DMS114 treated with DMSO at 0.1 percent for 48 hours (cell line): ENCODE measurements at regions not wholly inside any gene's neighbourhood (a gene's known extent, or its start where the extent isn't known, plus 50 kb on each side); places are given as distances from the start of the nearest gene placed in this dataset.

Experiments
- DNase-seq: peaks from one replicate; lab custom pipeline; 2025; ENCODE audit not compliant: unreplicated experiment; lab: John Stamatoyannopoulos, UW

- DNase-seq: no peak
Measured at GRCh38 chr18:51908598-51908944, 431.4 kb upstream of the DCC start.

- DNase-seq: no peak
Measured at GRCh38 chr18:51911584-51911983, 428.4 kb upstream of the DCC start.

DNA sequence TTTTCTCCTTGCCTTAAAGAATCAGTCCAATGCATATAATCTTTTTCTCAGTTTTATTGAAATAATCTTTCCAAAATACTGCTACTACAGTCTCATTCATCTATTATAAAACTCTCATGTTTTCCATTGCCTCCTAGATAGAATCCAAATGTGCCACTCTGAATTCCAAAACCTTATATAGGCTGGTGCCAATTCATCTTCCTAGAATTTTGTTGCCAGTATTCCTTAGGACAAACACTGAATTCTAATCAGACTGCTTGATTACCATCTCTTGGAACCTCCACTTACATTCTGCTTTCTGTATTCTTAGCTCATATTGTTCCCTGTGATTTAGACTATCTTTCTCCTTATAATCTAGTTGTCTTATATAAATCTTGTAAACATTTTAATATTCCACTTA, 427.6 kb upstream of the DCC start:
- no peak for DNase-seq

DNA sequence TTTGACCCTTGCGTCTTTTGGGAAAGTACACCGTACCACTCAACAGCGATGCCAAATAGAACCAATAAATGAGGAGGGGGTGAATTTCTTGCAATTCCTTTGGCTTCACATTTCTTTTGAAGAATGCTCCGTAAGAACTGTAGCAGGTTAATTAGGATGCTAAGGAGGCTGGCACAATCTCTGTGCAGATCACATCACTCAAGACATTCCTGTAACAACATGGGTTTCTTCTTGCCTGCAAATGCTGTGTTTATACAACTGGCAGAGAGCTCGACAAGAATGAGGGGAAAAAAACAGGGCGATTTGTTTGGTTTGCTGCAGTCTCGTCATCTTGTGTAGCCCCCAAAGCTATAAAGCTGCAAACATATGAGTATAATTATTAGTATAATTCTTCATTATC, 424.8 kb upstream of the DCC start:
- DNase-seq: no peak

- DNase-seq: no peak
Measured at GRCh38 chr18:51921862-51922261, 418.1 kb upstream of the DCC start.

DNA sequence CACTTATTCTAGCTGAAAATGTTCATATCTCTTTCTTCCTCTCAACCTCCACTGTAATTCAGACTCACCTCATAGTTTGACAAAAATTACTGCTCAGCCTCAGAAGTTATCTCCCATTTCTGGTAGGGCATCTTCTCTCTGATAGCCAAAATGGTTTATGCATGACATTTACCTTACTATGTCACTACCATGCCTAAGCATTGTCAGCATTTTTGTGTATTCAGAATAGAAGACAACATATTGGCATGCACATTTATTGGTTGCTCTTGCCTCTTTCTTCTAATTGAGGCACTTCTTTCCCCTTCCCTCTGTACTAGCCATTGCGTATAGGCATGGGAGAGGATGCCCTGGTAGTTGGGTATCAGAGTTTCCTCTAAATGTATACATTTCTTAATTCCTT, 406.1 kb upstream of the DCC start:
- no peak for DNase-seq

DNA sequence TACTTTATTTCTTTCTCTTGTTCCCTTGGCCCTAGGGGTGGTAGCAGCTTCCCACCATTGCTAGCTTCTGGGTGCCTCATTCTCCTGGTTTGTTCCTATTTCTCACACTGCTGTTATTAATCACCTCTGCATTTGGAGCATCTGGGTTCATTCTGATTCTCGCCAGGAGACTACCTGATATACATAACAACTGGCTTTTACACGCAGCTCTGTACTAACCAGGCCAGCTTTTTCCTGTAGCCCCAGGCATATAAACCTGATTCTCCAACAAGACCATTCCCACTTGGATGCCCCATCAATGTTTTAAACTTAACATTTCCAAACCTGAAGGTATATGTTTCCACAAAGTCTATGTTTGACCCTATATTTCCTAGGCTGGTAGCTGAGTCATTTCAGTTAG, 403.9 kb upstream of the DCC start:
- no peak for DNase-seq

DNA sequence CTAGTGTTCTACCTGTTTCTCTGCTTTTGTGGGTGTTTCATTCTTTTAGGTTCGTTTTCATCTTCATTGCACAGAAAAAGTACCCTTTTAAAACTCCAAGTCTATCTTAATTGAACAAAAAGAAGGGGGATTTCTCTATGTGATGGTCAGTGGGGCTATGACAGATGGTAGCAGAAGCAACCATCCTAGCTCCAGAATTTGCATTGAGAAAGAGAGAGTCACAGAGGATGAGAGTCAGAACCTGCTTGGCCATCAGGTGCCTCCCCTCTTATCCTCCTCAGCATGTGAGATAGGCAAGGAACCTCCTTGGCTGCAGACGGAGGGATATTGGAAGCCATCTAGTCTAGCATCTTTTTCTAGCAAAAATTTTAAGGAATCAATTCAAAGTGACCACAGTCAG, 398.0 kb upstream of the DCC start:
- no peak for DNase-seq

- no peak for DNase-seq
Measured at GRCh38 chr18:51943281-51943680, 396.7 kb upstream of the DCC start.

DNA sequence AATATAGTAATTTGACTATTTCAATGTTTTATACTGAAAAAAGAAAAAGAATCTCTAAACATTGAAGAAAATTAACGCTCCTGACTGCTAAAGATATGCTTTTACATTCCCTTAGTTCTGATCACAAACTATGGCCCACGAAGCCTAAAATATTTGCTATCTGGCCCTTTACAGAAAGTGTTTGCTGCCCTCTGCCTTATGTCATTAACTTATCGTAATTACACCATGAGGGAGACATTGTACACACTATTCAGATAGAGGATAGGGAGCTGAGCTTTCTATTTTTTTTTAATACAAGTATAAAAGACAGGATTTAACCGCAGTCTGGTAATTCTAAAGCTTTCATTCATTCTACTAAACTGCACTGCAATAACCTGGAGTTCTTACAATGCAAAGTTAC, 393.1 kb upstream of the DCC start:
- DNase-seq: no peak

- DNase-seq: no peak
Measured at GRCh38 chr18:51952844-51953243, 387.2 kb upstream of the DCC start.

- no peak for DNase-seq
Measured at GRCh38 chr18:51953521-51953920, 386.5 kb upstream of the DCC start.

DNA sequence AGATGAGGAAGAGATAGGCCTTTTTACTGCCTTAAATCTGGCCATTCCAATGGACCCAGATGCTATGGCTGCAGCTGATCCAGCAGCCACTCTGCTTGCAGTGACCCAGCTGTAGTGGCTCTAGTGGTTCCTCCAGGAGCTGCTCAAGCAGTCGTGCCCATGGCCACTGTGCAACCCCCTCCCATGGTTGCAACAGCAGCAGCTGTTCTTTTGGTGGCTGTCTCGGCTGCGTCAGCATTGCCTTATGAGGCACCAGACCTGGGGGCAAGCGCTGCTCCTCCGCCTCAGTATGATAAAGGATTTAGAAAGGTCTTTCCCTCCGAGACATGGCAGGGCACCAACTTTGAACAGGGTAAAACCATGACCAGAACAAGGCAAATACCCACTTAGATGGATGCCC, 384.9 kb upstream of the DCC start:
- DNase-seq: no peak

GRCh38 chr18:51957001-51957400, 383.0 kb upstream of the DCC start:
- no peak for DNase-seq

DNA sequence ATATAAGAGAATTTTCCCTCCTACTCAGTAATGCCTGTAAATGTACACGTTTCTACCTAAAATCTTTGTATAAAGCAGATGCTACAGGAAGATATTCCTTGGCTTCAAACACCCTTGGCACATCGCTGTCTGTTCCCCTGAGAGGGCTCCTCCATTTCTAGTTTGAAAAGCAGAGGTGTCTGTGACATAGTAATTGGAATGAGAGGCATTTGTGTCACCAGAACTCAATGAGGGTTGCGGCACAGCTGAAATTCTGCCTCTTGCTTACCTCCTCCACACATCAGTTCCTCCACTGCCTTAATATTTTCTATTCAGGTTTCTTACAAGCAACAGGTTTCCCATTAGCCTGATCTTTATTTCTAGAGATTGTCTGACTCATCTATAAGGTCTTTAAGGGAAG, 359.9 kb upstream of the DCC start:
- DNase-seq: no peak

GRCh38 chr18:51988277-51988676, 351.7 kb upstream of the DCC start:
- DNase-seq: no peak

GRCh38 chr18:51997129-51997528, 342.9 kb upstream of the DCC start:
- DNase-seq: no peak

DNA sequence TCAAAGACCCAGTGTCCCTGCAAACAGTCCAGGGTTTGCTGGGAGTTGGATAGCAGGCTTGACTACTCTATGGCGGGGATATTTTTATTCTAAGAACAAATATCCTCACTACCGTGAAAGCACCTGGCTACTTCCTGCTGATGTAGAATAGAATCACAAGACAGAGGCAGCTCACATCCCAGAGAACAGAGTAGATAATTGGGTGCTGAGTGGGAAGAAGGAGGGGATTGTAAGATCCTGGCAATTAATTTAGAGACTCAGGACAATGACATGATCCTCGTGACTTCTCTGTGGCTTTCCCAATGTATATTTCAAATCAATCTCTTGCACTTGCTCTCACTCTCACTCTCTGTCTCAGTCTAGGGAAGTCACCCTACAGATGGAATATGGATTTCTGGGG, 341.9 kb upstream of the DCC start:
- no peak for DNase-seq

GRCh38 chr18:51998711-51999110, 341.3 kb upstream of the DCC start:
- no peak for DNase-seq

- DNase-seq: no peak
Measured at GRCh38 chr18:51999351-51999750, 340.6 kb upstream of the DCC start.

DNA sequence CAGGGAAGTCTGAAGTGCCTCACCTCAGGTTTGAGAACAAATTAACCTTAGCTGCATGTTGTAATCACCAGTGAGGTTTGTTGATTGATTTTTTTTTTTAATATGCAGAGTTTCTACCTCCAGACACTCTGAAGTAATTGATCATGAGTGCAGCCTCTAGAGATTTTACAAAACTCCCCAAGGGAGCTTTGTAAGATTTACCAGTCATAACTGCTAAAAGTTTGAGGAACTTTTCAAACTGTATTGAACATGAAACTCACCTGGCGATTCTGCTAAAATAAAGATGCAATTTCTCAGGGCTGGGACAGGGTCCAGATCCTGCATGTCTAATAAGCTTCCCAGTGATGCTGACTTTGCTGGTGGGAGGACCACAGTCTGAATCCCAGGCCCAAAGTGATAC, 339.6 kb upstream of the DCC start:
- DNase-seq: no peak

GRCh38 chr18:52001106-52001505, 338.9 kb upstream of the DCC start:
- DNase-seq: no peak

DNA sequence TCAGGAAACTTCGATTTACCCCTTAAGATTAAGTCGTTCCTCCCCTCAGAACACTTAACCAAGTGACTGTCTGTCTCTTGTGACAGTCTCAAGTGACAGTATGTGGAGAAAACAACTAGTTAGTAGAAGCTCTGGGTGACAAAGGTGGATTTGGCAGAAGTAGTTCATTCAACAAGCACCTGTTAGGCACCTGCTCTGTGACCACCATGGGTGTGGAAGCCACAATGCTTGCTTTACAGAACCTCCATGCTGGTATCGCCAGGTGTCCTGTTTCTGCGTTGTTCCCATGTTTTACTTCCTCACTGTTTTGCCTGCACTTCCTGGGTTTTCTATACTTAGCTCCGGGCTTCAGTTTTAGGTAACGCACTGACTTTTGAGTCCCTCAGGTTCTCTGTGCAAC, 337.4 kb upstream of the DCC start:
- DNase-seq: no peak

DNA sequence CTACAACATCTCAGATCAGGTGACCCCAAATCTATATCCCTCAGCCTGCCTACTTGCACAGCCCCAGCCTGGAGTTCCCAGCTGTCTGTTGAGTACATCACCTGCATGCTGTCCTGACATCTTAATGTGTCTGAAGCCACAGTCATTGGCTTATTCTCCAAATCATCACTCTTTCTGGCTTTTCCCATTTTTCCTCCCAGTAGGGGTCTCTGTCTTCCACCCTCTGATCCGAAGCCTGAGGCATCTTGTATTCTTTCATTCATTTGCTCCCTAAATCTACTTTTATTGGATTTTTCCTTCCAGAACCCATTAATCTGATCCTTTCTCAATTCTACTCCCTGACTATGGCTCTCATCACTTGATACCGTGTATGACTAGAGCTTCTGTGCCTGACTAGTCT, 332.9 kb upstream of the DCC start:
- no peak for DNase-seq
